ENCODE measurements at regions not wholly inside any gene's neighbourhood (a gene's known extent, or its start where the extent isn't known, plus 50 kb on each side); places are given as distances from the start of the nearest gene placed in this dataset.
A peak's percentile ranks its signal among the peaks of the same experiment; 100 is the strongest.

DNA sequence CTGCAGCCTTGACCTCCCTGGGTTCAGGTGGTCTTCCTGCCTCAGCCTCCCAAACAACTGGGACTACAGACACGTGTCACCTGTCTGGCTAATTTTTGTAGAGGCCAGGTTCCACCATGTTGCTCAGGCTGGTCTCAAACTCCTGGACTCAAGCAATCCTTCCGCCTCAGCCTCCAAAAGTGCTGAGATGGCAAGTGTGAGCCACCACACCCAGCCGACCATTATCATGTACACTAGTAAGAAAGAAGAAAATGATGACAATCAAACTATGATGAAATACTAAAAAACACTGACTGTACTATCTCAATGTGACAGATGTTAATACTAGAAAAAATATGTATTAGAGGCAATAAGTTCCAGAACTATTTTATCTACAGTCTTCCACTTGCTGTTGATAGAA is 420.9 kb downstream of the TRIB2 start:
- DNase-seq (no peak), FAIRE-seq (no peak)
- Histone ChIP-seq H3K4me1 (ENCODE audit: control insufficient read depth in 3 of 3, insufficient read depth in 2 of 3, low read depth in 1 of 3, low read length in 2 of 3) (no peaks in the 10 kb centered on the region), H3K36me3 (ENCODE audit: control insufficient read depth in 3 of 3, insufficient read depth in 2 of 3, low read depth in 1 of 3, low read length in 3 of 3) (no peaks in the 10 kb centered on the region), H3K27ac (ENCODE audit: low read depth in 1 of 3, low read length in 2 of 3) (no peak overlapping the region), H3K27me3 (ENCODE audit: control insufficient read depth in 3 of 3, insufficient read depth in 3 of 3, low read length in 3 of 3) (no peaks in the 10 kb centered on the region), H3K4me3 (ENCODE audit: low read depth in 1 of 3, low read length in 3 of 3) (no peak overlapping the region), H3K9me3 (ENCODE audit: control insufficient read depth in 2 of 2, insufficient read depth in 1 of 2, low read depth in 1 of 2, low read length in 1 of 2) (no peaks in the 10 kb centered on the region)
- WGBS, 3 donors: 79 to 89% (median 84%) methylated on average over 3 of the region's 3 CpGs

DNA sequence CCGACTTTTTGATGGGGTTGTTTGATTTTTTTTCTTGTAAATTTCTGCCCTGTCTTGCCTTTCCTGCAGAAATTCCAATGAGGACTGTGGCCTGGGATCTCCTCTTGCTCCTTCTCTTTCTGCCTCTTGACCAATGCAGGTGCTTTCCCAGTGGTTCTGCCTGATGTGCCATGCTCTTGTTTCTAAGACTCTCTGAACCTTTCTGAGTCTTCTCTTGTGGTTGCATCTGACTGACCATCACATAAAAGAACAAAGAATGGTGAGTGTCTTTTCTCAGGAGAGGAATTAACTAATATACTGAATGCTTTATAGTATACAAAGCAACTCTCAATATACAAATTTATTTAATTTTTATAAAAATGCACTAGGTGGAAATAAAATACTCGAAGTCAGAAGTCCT is 424.6 kb downstream of the TRIB2 start:
- Histone ChIP-seq H3K27ac (ENCODE audit: low read depth in 1 of 3, low read length in 2 of 3) (no peak overlapping the region), H3K36me3 (ENCODE audit: control insufficient read depth in 3 of 3, insufficient read depth in 2 of 3, low read depth in 1 of 3, low read length in 3 of 3) (no peaks in the 10 kb centered on the region), H3K4me1 (ENCODE audit: control insufficient read depth in 3 of 3, insufficient read depth in 2 of 3, low read depth in 1 of 3, low read length in 2 of 3) (no peaks in the 10 kb centered on the region), H3K27me3 (ENCODE audit: control insufficient read depth in 3 of 3, insufficient read depth in 3 of 3, low read length in 3 of 3) (no peaks in the 10 kb centered on the region), H3K9me3 (ENCODE audit: control insufficient read depth in 2 of 2, insufficient read depth in 1 of 2, low read depth in 1 of 2, low read length in 1 of 2) (no peaks in the 10 kb centered on the region), H3K4me3 (ENCODE audit: low read depth in 1 of 3, low read length in 3 of 3) (no peak overlapping the region)
- no peak for FAIRE-seq
- WGBS, 3 donors: 76 to 89% (median 85%) methylated on average over 2 of the region's 2 CpGs
- no peak for DNase-seq

DNA sequence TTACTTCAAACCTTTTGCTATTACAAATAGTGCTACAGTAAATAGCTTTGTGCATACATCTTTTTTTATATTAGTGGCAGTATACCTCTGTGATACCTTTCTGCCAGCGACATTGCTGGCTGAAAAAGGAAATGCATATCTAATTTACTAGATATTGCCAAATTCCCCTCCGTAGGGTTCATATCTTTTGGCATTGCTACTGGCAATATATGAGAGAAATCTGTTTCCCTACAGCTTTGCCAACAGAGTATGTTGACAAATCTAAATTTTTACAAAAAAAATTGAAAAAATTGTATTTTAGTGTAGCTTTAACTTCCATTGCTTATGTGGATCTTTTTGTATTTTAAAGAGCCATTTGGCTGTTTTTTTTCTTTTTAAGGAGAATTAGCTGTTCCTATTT is 426.7 kb downstream of the TRIB2 start:
- FAIRE-seq (no peak), DNase-seq (no peak)
- 33 to 68% (median 61%) methylated on average over 2 of the region's 2 CpGs for WGBS, 3 donors
- H3K4me3 ChIP-seq (ENCODE audit: low read depth in 1 of 3, low read length in 3 of 3): no peak overlapping the region
- H3K9me3 ChIP-seq (ENCODE audit: control insufficient read depth in 2 of 2, insufficient read depth in 1 of 2, low read depth in 1 of 2, low read length in 1 of 2): no peaks in the 10 kb centered on the region
- no peaks in the 10 kb centered on the region for H3K4me1 ChIP-seq (ENCODE audit: control insufficient read depth in 3 of 3, insufficient read depth in 2 of 3, low read depth in 1 of 3, low read length in 2 of 3)
- H3K27ac ChIP-seq (ENCODE audit: low read depth in 1 of 3, low read length in 2 of 3): no peak overlapping the region
- H3K27me3 ChIP-seq (ENCODE audit: control insufficient read depth in 3 of 3, insufficient read depth in 3 of 3, low read length in 3 of 3): no peaks in the 10 kb centered on the region
- no peaks in the 10 kb centered on the region for H3K36me3 ChIP-seq (ENCODE audit: control insufficient read depth in 3 of 3, insufficient read depth in 2 of 3, low read depth in 1 of 3, low read length in 3 of 3)

DNA sequence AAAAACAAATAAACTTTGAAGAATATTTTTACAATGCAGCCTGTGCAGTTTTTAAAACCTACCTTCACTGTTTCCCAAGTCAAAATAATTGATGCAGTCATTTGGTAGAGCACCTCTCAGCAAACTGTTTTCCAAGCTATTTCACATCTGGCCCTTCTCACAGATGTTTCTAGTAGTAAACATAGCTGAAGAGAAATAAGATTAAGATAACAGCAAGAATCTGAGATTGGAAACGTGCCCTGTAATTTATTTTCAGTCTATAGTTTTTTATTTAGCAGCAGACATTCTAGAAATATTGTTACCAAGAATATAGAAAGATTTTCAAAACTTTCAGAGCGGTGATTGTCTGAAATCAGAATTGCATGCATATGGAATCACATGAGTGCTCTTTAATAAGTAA is 440.2 kb downstream of the TRIB2 start:
- 45 to 49% (median 48%) methylated on average over 2 of the region's 2 CpGs for WGBS, 3 donors

DNA sequence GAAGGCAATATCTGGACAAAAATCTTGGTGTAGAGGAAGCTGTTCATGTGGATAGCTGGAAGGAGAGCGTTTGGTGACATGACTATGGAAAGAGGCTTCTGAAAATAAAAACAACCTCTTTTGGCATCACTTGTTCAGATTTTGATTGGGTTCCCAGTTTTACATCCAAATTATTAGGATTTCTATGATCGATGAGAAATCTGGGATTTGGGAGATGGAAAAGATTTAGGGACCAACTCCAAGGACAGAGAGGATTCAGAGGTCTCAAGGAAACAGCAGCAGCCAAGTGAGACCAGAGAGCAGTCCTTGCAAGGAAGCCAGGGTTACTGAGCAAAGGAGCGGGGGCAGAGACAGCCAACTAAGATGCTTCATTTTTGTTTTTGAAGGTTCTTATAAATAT is 441.7 kb downstream of the TRIB2 start:
- no peak for DNase-seq
- no peak for FAIRE-seq
- Histone ChIP-seq H3K4me1 (ENCODE audit: control insufficient read depth in 3 of 3, insufficient read depth in 2 of 3, low read depth in 1 of 3, low read length in 2 of 3) (no peaks in the 10 kb centered on the region), H3K27ac (ENCODE audit: low read depth in 1 of 3, low read length in 2 of 3) (no peak overlapping the region), H3K9me3 (ENCODE audit: control insufficient read depth in 2 of 2, insufficient read depth in 1 of 2, low read depth in 1 of 2, low read length in 1 of 2) (no peaks in the 10 kb centered on the region), H3K36me3 (ENCODE audit: control insufficient read depth in 3 of 3, insufficient read depth in 2 of 3, low read depth in 1 of 3, low read length in 3 of 3) (no peaks in the 10 kb centered on the region), H3K4me3 (ENCODE audit: low read depth in 1 of 3, low read length in 3 of 3) (no peak overlapping the region), H3K27me3 (ENCODE audit: control insufficient read depth in 3 of 3, insufficient read depth in 3 of 3, low read length in 3 of 3) (no peaks in the 10 kb centered on the region)
- 54 to 85% (median 64%) methylated on average over 3 of the region's 3 CpGs for WGBS, 3 donors

More for the DNA sequence above, 440.2 kb downstream of the TRIB2 start:
- FAIRE-seq (no peak), DNase-seq (no peak)
- H3K27me3 ChIP-seq (ENCODE audit: control insufficient read depth in 3 of 3, insufficient read depth in 3 of 3, low read length in 3 of 3): no peaks in the 10 kb centered on the region
- no peaks in the 10 kb centered on the region for H3K9me3 ChIP-seq (ENCODE audit: control insufficient read depth in 2 of 2, insufficient read depth in 1 of 2, low read depth in 1 of 2, low read length in 1 of 2)
- no peak overlapping the region for H3K27ac ChIP-seq (ENCODE audit: low read depth in 1 of 3, low read length in 2 of 3)
- H3K4me1 ChIP-seq (ENCODE audit: control insufficient read depth in 3 of 3, insufficient read depth in 2 of 3, low read depth in 1 of 3, low read length in 2 of 3): no peaks in the 10 kb centered on the region
- no peaks in the 10 kb centered on the region for H3K36me3 ChIP-seq (ENCODE audit: control insufficient read depth in 3 of 3, insufficient read depth in 2 of 3, low read depth in 1 of 3, low read length in 3 of 3)
- no peak overlapping the region for H3K4me3 ChIP-seq (ENCODE audit: low read depth in 1 of 3, low read length in 3 of 3)

DNA sequence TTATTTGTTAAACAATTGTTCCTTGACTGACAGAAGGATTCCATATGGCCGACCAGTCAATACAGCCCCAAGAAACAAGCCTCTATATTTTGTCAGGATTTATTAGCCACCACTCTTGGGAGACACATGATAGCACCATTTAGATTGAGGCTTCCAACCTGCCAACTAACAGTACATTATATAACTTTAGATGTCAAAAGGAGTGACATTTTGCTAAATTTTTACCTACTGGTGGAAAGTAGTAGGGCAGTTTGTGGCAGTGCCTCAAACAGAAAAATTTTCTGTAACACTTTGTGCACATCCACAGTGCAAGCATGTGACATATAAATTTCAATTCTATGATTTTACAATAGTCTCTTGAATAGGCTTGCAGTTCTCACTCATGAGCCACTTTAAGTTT is 464.0 kb downstream of the TRIB2 start:
- no peaks in the 10 kb centered on the region for H3K4me1 ChIP-seq (ENCODE audit: control insufficient read depth in 3 of 3, insufficient read depth in 2 of 3, low read depth in 1 of 3, low read length in 2 of 3)

DNA sequence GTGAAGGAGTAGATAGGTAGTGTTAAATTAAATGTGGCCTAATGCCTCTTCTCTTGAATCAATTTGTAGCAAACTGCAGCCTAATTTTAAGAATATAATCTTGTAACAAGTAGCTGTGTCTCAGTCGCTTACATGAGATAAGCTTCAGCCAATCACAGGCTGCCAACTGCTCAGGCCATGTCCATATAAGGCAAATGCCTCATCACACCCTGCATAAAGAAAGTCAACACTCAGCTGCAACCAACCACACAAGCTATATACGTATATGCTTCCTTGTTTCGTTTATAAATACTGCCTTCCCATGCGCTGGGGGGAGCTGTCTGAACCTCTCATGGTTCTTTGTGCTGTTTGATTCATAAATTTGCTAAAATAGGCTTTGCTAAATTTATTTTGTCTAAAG is 476.3 kb downstream of the TRIB2 start:
- Histone ChIP-seq H3K27ac (ENCODE audit: low read depth in 1 of 3, low read length in 2 of 3) (no peak overlapping the region), H3K27me3 (ENCODE audit: control insufficient read depth in 3 of 3, insufficient read depth in 3 of 3, low read length in 3 of 3) (no peaks in the 10 kb centered on the region), H3K9me3 (ENCODE audit: control insufficient read depth in 2 of 2, insufficient read depth in 1 of 2, low read depth in 1 of 2, low read length in 1 of 2) (no peaks in the 10 kb centered on the region), H3K4me3 (ENCODE audit: low read depth in 1 of 3, low read length in 3 of 3) (no peak overlapping the region), H3K36me3 (ENCODE audit: control insufficient read depth in 3 of 3, insufficient read depth in 2 of 3, low read depth in 1 of 3, low read length in 3 of 3) (no peaks in the 10 kb centered on the region), H3K4me1 (ENCODE audit: control insufficient read depth in 3 of 3, insufficient read depth in 2 of 3, low read depth in 1 of 3, low read length in 2 of 3) (no peaks in the 10 kb centered on the region)
- FAIRE-seq (no peak), DNase-seq (no peak)
- 37 to 59% (median 37%) methylated on average over 4 of the region's 4 CpGs for WGBS, 3 donors

More for the DNA sequence above, 464.0 kb downstream of the TRIB2 start:
- 79 to 86% (median 86%) methylated on average over 1 of the region's 1 CpG for WGBS, 3 donors
- peaks cover 0 to 6% of the 10 kb centered on the region in 2 donors for H3K9me3 ChIP-seq (ENCODE audit: control insufficient read depth in 2 of 2, insufficient read depth in 1 of 2, low read depth in 1 of 2, low read length in 1 of 2)
- H3K27me3 ChIP-seq (ENCODE audit: control insufficient read depth in 3 of 3, insufficient read depth in 3 of 3, low read length in 3 of 3): no peaks in the 10 kb centered on the region
- FAIRE-seq: no peak
- H3K36me3 ChIP-seq (ENCODE audit: control insufficient read depth in 3 of 3, insufficient read depth in 2 of 3, low read depth in 1 of 3, low read length in 3 of 3): no peaks in the 10 kb centered on the region
- DNase-seq: no peak
- H3K27ac ChIP-seq (ENCODE audit: low read depth in 1 of 3, low read length in 2 of 3): no peak overlapping the region
- no peak overlapping the region for H3K4me3 ChIP-seq (ENCODE audit: low read depth in 1 of 3, low read length in 3 of 3)

DNA sequence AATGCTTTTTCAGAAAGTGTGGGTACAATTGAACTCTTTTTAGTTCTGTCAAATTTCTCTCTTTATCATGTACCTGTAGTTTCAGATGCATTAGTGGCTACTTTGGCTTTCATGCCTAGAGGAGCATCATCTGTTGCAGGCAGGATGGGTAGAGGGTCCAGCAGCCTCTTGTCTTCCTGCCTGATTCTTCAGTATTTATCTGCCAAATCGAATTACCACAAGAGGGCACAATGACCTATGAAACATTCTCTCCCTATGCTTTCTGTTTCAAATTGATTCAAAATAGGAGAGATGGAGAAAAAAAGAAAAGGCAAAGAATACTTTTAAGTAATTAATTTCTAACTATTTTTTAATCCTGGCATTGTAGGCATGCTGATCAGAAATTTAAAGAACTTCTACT is 477.2 kb downstream of the TRIB2 start:
- no peaks in the 10 kb centered on the region for H3K36me3 ChIP-seq (ENCODE audit: control insufficient read depth in 3 of 3, insufficient read depth in 2 of 3, low read depth in 1 of 3, low read length in 3 of 3)
- FAIRE-seq: no peak
- H3K9me3 ChIP-seq (ENCODE audit: control insufficient read depth in 2 of 2, insufficient read depth in 1 of 2, low read depth in 1 of 2, low read length in 1 of 2): no peaks in the 10 kb centered on the region
- peak; percentile 7 to 18 for DNase-seq
- no peak overlapping the region for H3K4me3 ChIP-seq (ENCODE audit: low read depth in 1 of 3, low read length in 3 of 3)
- H3K27ac ChIP-seq (ENCODE audit: low read depth in 1 of 3, low read length in 2 of 3): no peak overlapping the region
- H3K4me1 ChIP-seq (ENCODE audit: control insufficient read depth in 3 of 3, insufficient read depth in 2 of 3, low read depth in 1 of 3, low read length in 2 of 3): no peaks in the 10 kb centered on the region
- WGBS, 3 donors: 0 to 3% (median 3%) methylated on average over 1 of the region's 1 CpG
- H3K27me3 ChIP-seq (ENCODE audit: control insufficient read depth in 3 of 3, insufficient read depth in 3 of 3, low read length in 3 of 3): no peaks in the 10 kb centered on the region

DNA sequence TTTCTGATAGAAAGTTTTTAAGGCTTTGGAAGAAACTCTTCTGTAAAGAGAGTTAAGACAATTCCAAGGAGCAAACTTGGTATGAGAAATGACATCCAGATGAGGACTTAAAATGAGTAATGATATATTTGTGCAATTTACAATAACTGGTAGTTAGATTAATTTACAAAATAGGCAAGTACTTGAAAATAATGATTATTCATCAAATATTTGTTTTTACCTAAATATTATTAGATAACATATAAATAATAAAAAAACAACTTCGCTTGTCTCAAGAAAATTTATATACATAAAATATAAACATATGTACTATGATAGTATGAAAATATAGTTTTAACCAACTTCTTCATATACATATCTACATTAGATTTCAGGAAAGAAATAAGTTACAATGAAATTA is 478.5 kb downstream of the TRIB2 start:
- 86 to 90% (median 89%) methylated on average over 1 of the region's 1 CpG for WGBS, 3 donors
- H3K27ac ChIP-seq (ENCODE audit: low read depth in 1 of 3, low read length in 2 of 3): no peak overlapping the region
- H3K4me1 ChIP-seq (ENCODE audit: control insufficient read depth in 3 of 3, insufficient read depth in 2 of 3, low read depth in 1 of 3, low read length in 2 of 3): no peaks in the 10 kb centered on the region
- H3K36me3 ChIP-seq (ENCODE audit: control insufficient read depth in 3 of 3, insufficient read depth in 2 of 3, low read depth in 1 of 3, low read length in 3 of 3): no peaks in the 10 kb centered on the region
- DNase-seq (no peak), FAIRE-seq (peak; percentile 96)
- no peaks in the 10 kb centered on the region for H3K9me3 ChIP-seq (ENCODE audit: control insufficient read depth in 2 of 2, insufficient read depth in 1 of 2, low read depth in 1 of 2, low read length in 1 of 2)
- H3K4me3 ChIP-seq (ENCODE audit: low read depth in 1 of 3, low read length in 3 of 3): no peak overlapping the region
- H3K27me3 ChIP-seq (ENCODE audit: control insufficient read depth in 3 of 3, insufficient read depth in 3 of 3, low read length in 3 of 3): no peaks in the 10 kb centered on the region
